Liver (tissue), 8 donors: ENCODE measurements at regions not wholly inside any gene's neighbourhood (a gene's known extent, or its start where the extent isn't known, plus 50 kb on each side); places are given as distances from the start of the nearest gene placed in this dataset.

Source experiments
- DNase-seq: peaks from one replicate; pipeline ENCODE4 v3.0.0-alpha.2; 2017; ENCODE audit warnings: low spot score
- H3K27ac ChIP-seq, 2 donors: one replicate each; pipeline ENCODE4 v1.7.0; 2013; ENCODE audit warnings: inconsistent platforms in 2 of 2, low read length in 2 of 2, control low read depth in 1 of 2, low read depth in 1 of 2, mild to moderate bottlenecking in 1 of 2
- H3K27me3 ChIP-seq, 4 donors: one replicate each; pipeline versions ENCODE4 v1.6.1 to v1.7.0; 2013; ENCODE audit warnings: low read length in 3 of 4, inconsistent platforms in 1 of 4, mild to moderate bottlenecking in 1 of 4, moderate library complexity in 1 of 4; ENCODE audit not compliant: control insufficient read depth in 4 of 4, insufficient read depth in 4 of 4
- H3K36me3 ChIP-seq, 4 donors: one replicate each; pipeline versions ENCODE4 v1.6.1 to v1.7.0; 2013; ENCODE audit warnings: low read length in 3 of 4, mild to moderate bottlenecking in 3 of 4, low read depth in 1 of 4, moderate library complexity in 1 of 4; ENCODE audit not compliant: control insufficient read depth in 4 of 4, insufficient read depth in 3 of 4
- H3K4me1 ChIP-seq, 4 donors: one replicate each; pipeline versions ENCODE4 v1.6.1 to v1.7.0; 2013; ENCODE audit warnings: low read length in 3 of 4, mild to moderate bottlenecking in 3 of 4, moderate library complexity in 1 of 4; ENCODE audit not compliant: control insufficient read depth in 4 of 4, insufficient read depth in 4 of 4
- H3K4me3 ChIP-seq, 3 donors: one replicate each; pipeline versions ENCODE4 v1.6.1 to v1.7.0; 2013; ENCODE audit warnings: low read length in 3 of 3, control low read depth in 1 of 3, low read depth in 1 of 3, mild to moderate bottlenecking in 1 of 3
- H3K9ac ChIP-seq, 2 donors: one replicate each; pipeline ENCODE4 v1.7.0; 2013; ENCODE audit warnings: low read length in 2 of 2, mild to moderate bottlenecking in 2 of 2, moderate library complexity in 2 of 2, control low read depth in 1 of 2, low read depth in 1 of 2
- H3K9me3 ChIP-seq, 4 donors: one replicate each; pipeline versions ENCODE4 v1.6.1 to v1.7.0; 2013; ENCODE audit warnings: low read length in 3 of 4; ENCODE audit not compliant: control insufficient read depth in 4 of 4
- EGR1 ChIP-seq, 2 donors: IDR thresholded peaks; 2 replicates each; pipeline ENCODE4 v1.6.1; 2016 to 2018; ENCODE audit warnings: antibody characterized with exemption in 2 of 2, low read depth in 2 of 2
- FOXA1 ChIP-seq: IDR thresholded peaks from 2 replicates; pipeline ENCODE4 v1.6.1; 2016; ENCODE audit warnings: antibody characterized with exemption
- FOXA2 ChIP-seq: IDR thresholded peaks from 2 replicates; pipeline ENCODE4 v1.6.1; 2016; ENCODE audit warnings: antibody characterized with exemption
- GABPA ChIP-seq, 2 donors: IDR thresholded peaks in 1 of 2; conservative IDR thresholded peaks in 1 of 2; 2 replicates each; pipeline ENCODE4 v1.6.1; 2016; ENCODE audit warnings: antibody characterized with exemption in 2 of 2, mild to moderate bottlenecking in 1 of 2, moderate library complexity in 1 of 2
- HNF4A ChIP-seq, 2 donors: conservative IDR thresholded peaks; 2 replicates each; pipeline ENCODE4 v1.6.1; 2016; ENCODE audit warnings: antibody characterized with exemption in 2 of 2, mild to moderate bottlenecking in 2 of 2
- HNF4G ChIP-seq: IDR thresholded peaks from 2 replicates; pipeline ENCODE4 v1.6.1; 2016; ENCODE audit warnings: antibody characterized with exemption
- JUND ChIP-seq, 2 donors: IDR thresholded peaks; 2 replicates each; pipeline ENCODE4 v1.6.1; 2016; ENCODE audit warnings: antibody characterized with exemption in 2 of 2
- MAX ChIP-seq: IDR thresholded peaks from 2 replicates; pipeline ENCODE4 v1.6.1; 2016; ENCODE audit warnings: antibody characterized with exemption
- NR2F2 ChIP-seq: IDR thresholded peaks from 2 replicates; pipeline ENCODE4 v1.6.1; 2016; ENCODE audit warnings: antibody characterized with exemption
- RAD21 ChIP-seq, 2 donors: IDR thresholded peaks; 2 replicates each; pipeline ENCODE4 v1.6.1; 2016; ENCODE audit warnings: antibody characterized with exemption in 2 of 2, mild to moderate bottlenecking in 2 of 2
- RXRA ChIP-seq, 2 donors: IDR thresholded peaks; 2 replicates each; pipeline ENCODE4 v1.6.1; 2017 to 2018; ENCODE audit warnings: antibody characterized with exemption in 2 of 2, mild to moderate bottlenecking in 1 of 2
- SP1 ChIP-seq: IDR thresholded peaks from 2 replicates; pipeline ENCODE4 v1.6.1; 2018; ENCODE audit warnings: antibody characterized with exemption, mild to moderate bottlenecking
- TAF1 ChIP-seq: conservative IDR thresholded peaks from 2 replicates; pipeline ENCODE4 v1.6.1; 2016; ENCODE audit warnings: antibody characterized with exemption, mild to moderate bottlenecking
- YY1 ChIP-seq: IDR thresholded peaks from 2 replicates; pipeline ENCODE4 v1.6.1; 2016; ENCODE audit warnings: antibody characterized with exemption, mild to moderate bottlenecking
- ZBTB33 ChIP-seq: IDR thresholded peaks from 2 replicates; pipeline ENCODE4 v1.6.1; 2016; ENCODE audit warnings: antibody characterized with exemption
- WGBS: extraction: QIAGEN DNeasy Blood & Tissue Kit; methylation state at CpG from one replicate; pipeline ENCODE4 v1.1.7; 2013; 5-methylcytosine and 5-hydroxymethylcytosine counted together
- TF ChIP-seq, protein P1 (sequence below): IDR thresholded peaks from 2 replicates; pipeline ENCODE4 v1.6.1; 2016; ENCODE audit warnings: antibody characterized with exemption, mild to moderate bottlenecking
- TF ChIP-seq, protein P2 (sequence below): IDR thresholded peaks from 2 replicates; pipeline ENCODE4 v1.6.1; 2016; ENCODE audit warnings: antibody characterized with exemption
- TF ChIP-seq, protein P3 (sequence below): fragments of 150-350 bp; IDR thresholded peaks from 2 replicates; pipeline ENCODE4 v1.5.1; 2017; ENCODE audit warnings: improper control_type of control experiment, low read depth, low read length; ENCODE audit not compliant: missing input control
- donor health status: healthy.
- donor health status: healthy.
- donor health status: healthy.
- donor health status: healthy.
- donor health status: healthy.

DNA sequence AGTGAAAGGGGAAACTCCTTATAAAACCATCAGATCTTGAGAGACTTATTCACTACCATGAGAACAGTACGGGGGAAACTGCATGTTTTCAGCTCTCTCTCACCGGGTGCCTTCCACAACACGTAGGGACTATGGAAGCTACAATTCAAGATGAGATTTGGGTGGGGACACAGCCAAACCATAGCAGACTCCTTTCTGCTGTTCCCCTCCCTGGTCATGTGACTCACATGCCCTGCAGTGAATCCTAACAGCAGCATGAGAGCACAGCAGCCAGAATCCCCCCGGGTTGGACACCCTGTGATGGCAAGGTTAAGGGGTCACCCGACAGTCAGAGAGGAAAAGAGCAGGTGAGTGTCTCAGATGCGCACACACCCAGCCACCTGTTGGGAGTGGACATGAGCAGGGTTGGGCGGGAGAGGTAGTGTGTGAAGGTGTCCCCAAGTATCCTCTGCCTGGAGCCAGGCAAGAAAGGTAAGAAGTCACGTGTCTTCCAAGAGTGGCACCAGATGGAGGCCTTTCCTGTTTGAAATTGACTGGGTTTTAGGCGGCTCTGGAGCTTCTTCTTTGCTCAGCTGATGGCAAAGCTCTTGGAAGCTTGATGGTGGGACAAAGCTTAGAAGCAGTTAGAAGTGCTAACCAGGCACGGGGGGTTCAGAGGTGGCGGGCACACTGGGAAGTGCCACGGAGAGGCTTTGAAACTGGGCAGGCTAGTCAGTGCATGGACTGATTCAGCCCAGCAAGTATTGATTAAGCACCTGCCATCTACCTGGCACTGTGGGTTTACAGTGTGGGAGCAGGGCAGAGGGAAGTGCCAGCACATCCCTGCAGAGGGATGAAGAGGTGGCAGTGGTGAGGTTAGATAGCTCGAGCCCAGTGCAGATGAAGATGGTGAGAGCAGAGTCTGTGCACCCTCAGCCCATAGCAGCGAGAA is 68.7 kb downstream of the RHOB start (continued):
- TF ChIP-seq, protein P1, sequence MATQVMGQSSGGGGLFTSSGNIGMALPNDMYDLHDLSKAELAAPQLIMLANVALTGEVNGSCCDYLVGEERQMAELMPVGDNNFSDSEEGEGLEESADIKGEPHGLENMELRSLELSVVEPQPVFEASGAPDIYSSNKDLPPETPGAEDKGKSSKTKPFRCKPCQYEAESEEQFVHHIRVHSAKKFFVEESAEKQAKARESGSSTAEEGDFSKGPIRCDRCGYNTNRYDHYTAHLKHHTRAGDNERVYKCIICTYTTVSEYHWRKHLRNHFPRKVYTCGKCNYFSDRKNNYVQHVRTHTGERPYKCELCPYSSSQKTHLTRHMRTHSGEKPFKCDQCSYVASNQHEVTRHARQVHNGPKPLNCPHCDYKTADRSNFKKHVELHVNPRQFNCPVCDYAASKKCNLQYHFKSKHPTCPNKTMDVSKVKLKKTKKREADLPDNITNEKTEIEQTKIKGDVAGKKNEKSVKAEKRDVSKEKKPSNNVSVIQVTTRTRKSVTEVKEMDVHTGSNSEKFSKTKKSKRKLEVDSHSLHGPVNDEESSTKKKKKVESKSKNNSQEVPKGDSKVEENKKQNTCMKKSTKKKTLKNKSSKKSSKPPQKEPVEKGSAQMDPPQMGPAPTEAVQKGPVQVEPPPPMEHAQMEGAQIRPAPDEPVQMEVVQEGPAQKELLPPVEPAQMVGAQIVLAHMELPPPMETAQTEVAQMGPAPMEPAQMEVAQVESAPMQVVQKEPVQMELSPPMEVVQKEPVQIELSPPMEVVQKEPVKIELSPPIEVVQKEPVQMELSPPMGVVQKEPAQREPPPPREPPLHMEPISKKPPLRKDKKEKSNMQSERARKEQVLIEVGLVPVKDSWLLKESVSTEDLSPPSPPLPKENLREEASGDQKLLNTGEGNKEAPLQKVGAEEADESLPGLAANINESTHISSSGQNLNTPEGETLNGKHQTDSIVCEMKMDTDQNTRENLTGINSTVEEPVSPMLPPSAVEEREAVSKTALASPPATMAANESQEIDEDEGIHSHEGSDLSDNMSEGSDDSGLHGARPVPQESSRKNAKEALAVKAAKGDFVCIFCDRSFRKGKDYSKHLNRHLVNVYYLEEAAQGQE, result no peak
- no peak for TF ChIP-seq GABPA (IDR thresholded peaks at IDR 0.05 in 1 of 2, conservative IDR thresholded peaks at IDR 0.05 in 1 of 2)
- no peak for TF ChIP-seq TAF1
- no peak for TF ChIP-seq FOXA1
- TF ChIP-seq FOXA2, result no peak

GRCh38 chr2:20516291-20516645 is 69.4 kb downstream of the RHOB start:
- DNase-seq, result no peak
- Histone ChIP-seq H3K9me3 (no peaks in the 10 kb centered on the region), H3K4me3 (no peak overlapping the region), H3K4me1 (no peaks in the 10 kb centered on the region), H3K27ac (no peak overlapping the region), H3K9ac (no peak overlapping the region), H3K27me3 (no peaks in the 10 kb centered on the region), H3K36me3 (no peaks in the 10 kb centered on the region)
- TF ChIP-seq, protein P2, sequence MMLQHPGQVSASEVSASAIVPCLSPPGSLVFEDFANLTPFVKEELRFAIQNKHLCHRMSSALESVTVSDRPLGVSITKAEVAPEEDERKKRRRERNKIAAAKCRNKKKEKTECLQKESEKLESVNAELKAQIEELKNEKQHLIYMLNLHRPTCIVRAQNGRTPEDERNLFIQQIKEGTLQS, result no peak
- TF ChIP-seq MAX (no peak), HNF4A (conservative IDR thresholded peaks at IDR 0.05) (no peak), RXRA (IDR thresholded peaks at IDR 0.05) (no peak), NR2F2 (no peak), RAD21 (IDR thresholded peaks at IDR 0.05) (no peak), FOXA1 (no peak), JUND (IDR thresholded peaks at IDR 0.05) (no peak)
- WGBS, result 91% methylated on average over 2 of the region's 2 CpGs

DNA sequence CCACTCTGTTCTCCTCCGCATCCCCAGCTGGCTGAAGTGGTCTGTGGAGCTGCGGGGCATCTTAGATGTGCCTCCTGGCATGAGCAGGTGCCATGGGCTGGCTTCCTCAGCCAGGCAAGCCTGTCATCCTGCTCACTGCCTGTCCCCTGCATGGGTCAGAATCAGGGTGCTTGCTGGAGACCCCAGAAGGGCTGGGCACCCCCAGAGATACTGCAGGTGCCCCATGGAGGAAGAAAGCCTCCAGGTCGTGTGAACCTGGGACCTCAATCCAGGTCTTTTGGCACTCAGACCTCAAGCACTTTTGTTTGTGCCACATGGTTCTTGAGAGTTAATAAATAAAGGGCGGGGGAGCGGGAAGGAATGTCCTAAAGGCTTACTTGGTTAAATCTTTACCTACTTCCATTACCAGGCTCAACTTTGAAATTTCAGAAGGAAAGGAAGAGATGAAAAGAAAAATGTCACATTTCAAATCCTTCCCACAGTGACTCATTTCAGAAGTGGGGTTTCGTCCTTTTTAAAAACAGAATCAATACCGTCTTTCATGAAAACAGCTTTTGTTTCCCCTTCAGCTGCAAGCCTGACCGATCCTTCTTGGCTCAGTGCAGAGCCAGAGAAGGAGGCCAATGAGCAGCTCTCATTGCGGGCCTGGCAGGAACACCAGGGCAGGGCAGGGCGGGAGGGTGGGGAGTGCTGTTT is 69.9 kb downstream of the RHOB start:
- Histone ChIP-seq H3K9ac (no peak overlapping the region), H3K27ac (no peak overlapping the region), H3K9me3 (no peaks in the 10 kb centered on the region), H3K27me3 (no peaks in the 10 kb centered on the region), H3K4me3 (no peak overlapping the region), H3K36me3 (no peaks in the 10 kb centered on the region), H3K4me1 (no peaks in the 10 kb centered on the region)
- no peak for DNase-seq
- 80% methylated on average over 10 of the region's 10 CpGs for WGBS
- TF ChIP-seq RXRA (IDR thresholded peaks at IDR 0.05) (no peak), TAF1 (no peak), NR2F2 (no peak), MAX (no peak), RAD21 (IDR thresholded peaks at IDR 0.05) (no peak), HNF4G (no peak), EGR1 (IDR thresholded peaks at IDR 0.05; ENCODE audit: low read depth in 2 of 2) (no peak), SP1 (no peak), ZBTB33 (no peak), GABPA (IDR thresholded peaks at IDR 0.05 in 1 of 2, conservative IDR thresholded peaks at IDR 0.05 in 1 of 2) (no peak), YY1 (no peak), HNF4A (conservative IDR thresholded peaks at IDR 0.05) (no peak)
- TF ChIP-seq, protein P2, result no peak
- TF ChIP-seq, protein P3, sequence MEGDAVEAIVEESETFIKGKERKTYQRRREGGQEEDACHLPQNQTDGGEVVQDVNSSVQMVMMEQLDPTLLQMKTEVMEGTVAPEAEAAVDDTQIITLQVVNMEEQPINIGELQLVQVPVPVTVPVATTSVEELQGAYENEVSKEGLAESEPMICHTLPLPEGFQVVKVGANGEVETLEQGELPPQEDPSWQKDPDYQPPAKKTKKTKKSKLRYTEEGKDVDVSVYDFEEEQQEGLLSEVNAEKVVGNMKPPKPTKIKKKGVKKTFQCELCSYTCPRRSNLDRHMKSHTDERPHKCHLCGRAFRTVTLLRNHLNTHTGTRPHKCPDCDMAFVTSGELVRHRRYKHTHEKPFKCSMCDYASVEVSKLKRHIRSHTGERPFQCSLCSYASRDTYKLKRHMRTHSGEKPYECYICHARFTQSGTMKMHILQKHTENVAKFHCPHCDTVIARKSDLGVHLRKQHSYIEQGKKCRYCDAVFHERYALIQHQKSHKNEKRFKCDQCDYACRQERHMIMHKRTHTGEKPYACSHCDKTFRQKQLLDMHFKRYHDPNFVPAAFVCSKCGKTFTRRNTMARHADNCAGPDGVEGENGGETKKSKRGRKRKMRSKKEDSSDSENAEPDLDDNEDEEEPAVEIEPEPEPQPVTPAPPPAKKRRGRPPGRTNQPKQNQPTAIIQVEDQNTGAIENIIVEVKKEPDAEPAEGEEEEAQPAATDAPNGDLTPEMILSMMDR, result no peak
